H1 (cell line): ENCODE measurements at regions not wholly inside any gene's neighbourhood (a gene's known extent, or its start where the extent isn't known, plus 50 kb on each side); places are given as distances from the start of the nearest gene placed in this dataset.

Experiments
- CTCF ChIA-PET: fragments of 300-600 bp; sonication (Branson Sonifier 250); formaldehyde crosslinking; loops from one replicate; lab custom pipeline; 2021; ENCODE audit not compliant: partially characterized antibody; lab: Charles Lee
- POLR2A ChIA-PET: fragments of 300-600 bp; sonication (Branson Sonifier 250); formaldehyde crosslinking; loops from one replicate; lab custom pipeline; 2021; ENCODE audit warnings: inconsistent platforms; ENCODE audit not compliant: partially characterized antibody; lab: Charles Lee
- DNase-seq, 2 experiments: peaks; one replicate each; pipeline versions ENCODE4 v3.0.0 to v3.0.0-alpha.2; 2010 to 2022; ENCODE audit warnings: low spot score in 2 of 2, low read depth in 1 of 2, mixed read lengths in 1 of 2
- FAIRE-seq: peaks from 2 replicates; lab custom pipeline; 2011; peaks lifted over from hg19 to GRCh38; lab: Jason Lieb, UNC
- H2AFZ ChIP-seq: 2 replicates; pipeline ENCODE4 v1.8.1; 2012; ENCODE audit warnings: low read length, inconsistent platforms
- H2AK5ac ChIP-seq: 2 replicates; pipeline ENCODE4 v1.6.1; 2013; ENCODE audit warnings: low read depth, low read length
- H2BK120ac ChIP-seq: replicated peaks from 2 replicates; pipeline ENCODE3; 2013; ENCODE audit warnings: low read depth, low read length, inconsistent platforms
- H2BK12ac ChIP-seq: 2 replicates; pipeline ENCODE4 v1.6.1; 2013; ENCODE audit warnings: low read depth, low read length
- H2BK15ac ChIP-seq: 2 replicates; pipeline ENCODE4 v1.6.1; 2013; ENCODE audit warnings: low read length
- H2BK20ac ChIP-seq: 2 replicates; pipeline ENCODE4 v1.6.1; 2013; ENCODE audit warnings: low read length
- H2BK5ac ChIP-seq: 2 replicates; pipeline ENCODE4 v1.6.1; 2013; ENCODE audit warnings: low read depth, low read length
- H3K14ac ChIP-seq: 2 replicates; pipeline ENCODE4 v1.6.1; 2013; ENCODE audit warnings: inconsistent platforms; ENCODE audit not compliant: insufficient read length
- H3K18ac ChIP-seq: 2 replicates; pipeline ENCODE4 v1.6.1; 2013; ENCODE audit warnings: low read length; ENCODE audit errors: extremely low read depth
- H3K23ac ChIP-seq: 2 replicates; pipeline ENCODE4 v1.6.1; 2013; ENCODE audit warnings: inconsistent platforms; ENCODE audit not compliant: insufficient read length
- H3K23me2 ChIP-seq: 2 replicates; pipeline ENCODE4 v1.6.1; 2013; ENCODE audit warnings: low read depth, low read length
- H3K27ac ChIP-seq: 2 replicates; pipeline ENCODE4 v1.6.1; 2011; ENCODE audit warnings: low read depth, low read length, inconsistent platforms
- H3K27me3 ChIP-seq, 4 experiments: replicated peaks in 1 of 4; 1 replicate in 1 of 4; 2 replicates in 3 of 4; pipeline versions ENCODE4 v1.6.1 to v1.8.1; 2011 to 2013; ENCODE audit warnings: low read length in 3 of 4, mild to moderate bottlenecking in 3 of 4, inconsistent platforms in 2 of 4, mixed read lengths in 2 of 4, moderate library complexity in 1 of 4; ENCODE audit not compliant: control insufficient read depth in 3 of 4, insufficient read depth in 3 of 4; ENCODE audit errors: extremely low read depth in 1 of 4
- H3K36me3 ChIP-seq, 4 experiments: 2 replicates each; pipeline versions ENCODE4 v1.6.1 to v1.8.1; 2011 to 2013; ENCODE audit warnings: mild to moderate bottlenecking in 4 of 4, low read length in 3 of 4, moderate library complexity in 2 of 4, control low read depth in 1 of 4, inconsistent platforms in 1 of 4; ENCODE audit not compliant: insufficient read depth in 4 of 4, control insufficient read depth in 2 of 4
- H3K4ac ChIP-seq: replicated peaks from 2 replicates; pipeline ENCODE3; 2013; ENCODE audit warnings: low read length, low read depth, mixed read lengths, inconsistent platforms; ENCODE audit not compliant: insufficient read length
- H3K4me1 ChIP-seq, 4 experiments: replicated peaks in 1 of 4; 1 replicate in 1 of 4; 2 replicates in 3 of 4; pipeline versions ENCODE4 v1.6.1 to v1.8.1; 2011 to 2013; ENCODE audit warnings: low read length in 3 of 4, inconsistent platforms in 2 of 4, mixed read lengths in 1 of 4; ENCODE audit not compliant: insufficient read depth in 4 of 4, control insufficient read depth in 3 of 4
- H3K4me2 ChIP-seq, 2 experiments: 2 replicates each; pipeline versions ENCODE4 v1.6.1 to v1.8.1; 2011 to 2013; ENCODE audit warnings: low read depth in 2 of 2, low read length in 2 of 2, control low read depth in 1 of 2, inconsistent platforms in 1 of 2, mild to moderate bottlenecking in 1 of 2; ENCODE audit not compliant: insufficient read depth in 1 of 2
- H3K4me3 ChIP-seq, 4 experiments: fragments of 200-600, 300-600 bp in 1 of 4; sonication (generic), shearing (Covaris generic), sonication (Bioruptor Twin) in 1 of 4; 2 replicates each; pipeline versions ENCODE4 v1.5.1 to v1.8.1; 2011 to 2016; ENCODE audit warnings: low read length in 4 of 4, low read depth in 3 of 4, control low read depth in 2 of 4, inconsistent platforms in 2 of 4, mild to moderate bottlenecking in 2 of 4, mixed read lengths in 1 of 4, moderate library complexity in 1 of 4; ENCODE audit not compliant: insufficient read depth in 2 of 4; ENCODE audit errors: extremely low read depth in 1 of 4
- H3K56ac ChIP-seq: replicated peaks from 2 replicates; pipeline ENCODE3; 2013; ENCODE audit warnings: low read depth, mild to moderate bottlenecking, mixed read lengths, low read length, inconsistent platforms; ENCODE audit not compliant: insufficient read length
- H3K79me1 ChIP-seq: 2 replicates; pipeline ENCODE4 v1.6.1; 2013; ENCODE audit warnings: low read depth, low read length, control low read depth
- H3K79me2 ChIP-seq, 2 experiments: 2 replicates each; pipeline versions ENCODE4 v1.6.1 to v1.8.1; 2012 to 2013; ENCODE audit warnings: low read length in 2 of 2, mild to moderate bottlenecking in 2 of 2, inconsistent platforms in 1 of 2; ENCODE audit not compliant: insufficient read depth in 2 of 2, control insufficient read depth in 1 of 2
- H3K9ac ChIP-seq, 4 experiments: replicated peaks in 1 of 4; 1 replicate in 1 of 4; 2 replicates in 3 of 4; pipeline versions ENCODE4 v1.6.1 to v1.8.1; 2011 to 2013; ENCODE audit warnings: low read depth in 3 of 4, low read length in 3 of 4, control low read depth in 2 of 4, mild to moderate bottlenecking in 2 of 4, moderate library complexity in 2 of 4, inconsistent platforms in 1 of 4; ENCODE audit errors: extremely low read depth in 1 of 4
- H3K9me3 ChIP-seq, 2 experiments: 2 replicates each; pipeline versions ENCODE4 v1.6.1 to v1.8.1; 2012 to 2013; ENCODE audit warnings: mild to moderate bottlenecking in 2 of 2, moderate library complexity in 2 of 2, control low read depth in 1 of 2, inconsistent platforms in 1 of 2, low read depth in 1 of 2, low read length in 1 of 2, mixed read lengths in 1 of 2; ENCODE audit not compliant: insufficient read depth in 2 of 2
- H4K20me1 ChIP-seq, 2 experiments: replicated peaks in 1 of 2; 2 replicates each; pipeline versions ENCODE3 to v1.8.1; 2011 to 2013; ENCODE audit warnings: inconsistent platforms in 2 of 2, low read length in 2 of 2, mild to moderate bottlenecking in 1 of 2; ENCODE audit not compliant: insufficient read depth in 2 of 2, control insufficient read depth in 1 of 2
- H4K5ac ChIP-seq: 2 replicates; pipeline ENCODE4 v1.6.1; 2013; ENCODE audit warnings: low read length, low read depth, mixed read lengths, inconsistent platforms; ENCODE audit not compliant: insufficient read length
- H4K8ac ChIP-seq: 2 replicates; pipeline ENCODE4 v1.8.0; 2013; ENCODE audit warnings: mild to moderate bottlenecking, moderate library complexity, low read length, inconsistent platforms; ENCODE audit not compliant: insufficient read depth; ENCODE audit errors: extremely low read depth
- H4K91ac ChIP-seq: replicated peaks from 2 replicates; pipeline ENCODE3; 2013; ENCODE audit warnings: low read length, mixed read lengths, inconsistent platforms; ENCODE audit not compliant: insufficient read length
- ATF3 ChIP-seq: IDR thresholded peaks from 2 replicates; pipeline ENCODE4 v1.6.1; 2011; ENCODE audit warnings: low read depth, mild to moderate bottlenecking, low read length; ENCODE audit not compliant: insufficient read depth
- CHD1 ChIP-seq: IDR thresholded peaks from 2 replicates; pipeline ENCODE4 v1.6.1; 2012; ENCODE audit warnings: low read depth, low read length, improper control_type of control experiment
- CTCF ChIP-seq, 3 experiments: IDR thresholded peaks; 1 replicate in 2 of 3; 2 replicates in 1 of 3; pipeline versions ENCODE4 v1.5.1 to v1.6.1; 2011; ENCODE audit warnings: low read length in 3 of 3, mild to moderate bottlenecking in 3 of 3, inconsistent platforms in 2 of 3, low read depth in 1 of 3, moderate library complexity in 1 of 3; ENCODE audit not compliant: insufficient read depth in 1 of 3; ENCODE audit errors: control extremely low read depth in 1 of 3
- JUN ChIP-seq: IDR thresholded peaks from 2 replicates; pipeline ENCODE4 v1.6.1; 2011; ENCODE audit warnings: low read depth, mild to moderate bottlenecking, improper control_type of control experiment, low read length
- JUND ChIP-seq: IDR thresholded peaks from 2 replicates; pipeline ENCODE4 v1.6.1; 2011; ENCODE audit warnings: mild to moderate bottlenecking, improper control_type of control experiment, low read length
- RAD21 ChIP-seq, 2 experiments: IDR thresholded peaks in 1 of 2; conservative IDR thresholded peaks in 1 of 2; 2 replicates each; pipeline ENCODE4 v1.6.1; 2011; ENCODE audit warnings: low read depth in 2 of 2, low read length in 2 of 2, improper control_type of control experiment in 1 of 2, inconsistent platforms in 1 of 2, mild to moderate bottlenecking in 1 of 2, moderate library complexity in 1 of 2
- RFX5 ChIP-seq: IDR thresholded peaks from 2 replicates; pipeline ENCODE4 v1.6.1; 2011; ENCODE audit warnings: low read depth, low read length, improper control_type of control experiment, borderline replicate concordance
- SP1 ChIP-seq: IDR thresholded peaks from 2 replicates; pipeline ENCODE4 v1.6.1; 2011; ENCODE audit warnings: low read depth, low read length
- WGBS, 2 experiments: shearing (Covaris generic) in 1 of 2; methylation state at CpG; one replicate each; pipeline versions ENCODE4 v1.1.6 to v1.1.7; 2013 to 2015; ENCODE audit warnings: low lambda C conversion rate in 2 of 2, mixed read lengths in 2 of 2, inconsistent platforms in 1 of 2, low coverage in 1 of 2, missing lambda C conversion rate in 1 of 2; ENCODE audit not compliant: insufficient replicate concordance in 2 of 2, insufficient coverage in 1 of 2, insufficient read length in 1 of 2; ENCODE audit errors: extremely low coverage in 1 of 2, missing lambda C conversion rate in 1 of 2; 5-methylcytosine and 5-hydroxymethylcytosine counted together

- H3K4me3 ChIP-seq: no peak overlapping the region
- no peak for DNase-seq
- H3K4ac ChIP-seq: no peak overlapping the region
- peaks cover 0 to 3% (median under 1%) of the 10 kb centered on the region in 4 experiments; a peak in 1 of 7 replicates for H3K4me1 ChIP-seq
- no peak overlapping the region for H3K56ac ChIP-seq
- H3K9ac ChIP-seq: no peak overlapping the region
- no peak overlapping the region for H3K27ac ChIP-seq
- H3K18ac ChIP-seq: no peak overlapping the region
- H4K20me1 ChIP-seq: no peaks in the 10 kb centered on the region
- H4K8ac ChIP-seq: no peak overlapping the region
- H4K91ac ChIP-seq: no peak overlapping the region
- no peak overlapping the region for H2AK5ac ChIP-seq
- no peak for FAIRE-seq
- H2BK15ac ChIP-seq: no peak overlapping the region
- no peak for TF ChIP-seq ATF3
- no peak for TF ChIP-seq JUN
- TF ChIP-seq RAD21 (IDR thresholded peaks at IDR 0.05 in 1 of 2, conservative IDR thresholded peaks at IDR 0.05 in 1 of 2; ENCODE audit: low read depth in 2 of 2, low read length in 2 of 2): peak; percentile 74
- TF ChIP-seq JUND: no peak
- TF ChIP-seq SP1: no peak
- no peak for TF ChIP-seq CHD1
- TF ChIP-seq RFX5: no peak
- TF ChIP-seq CTCF (IDR thresholded peaks at IDR 0.05; ENCODE audit: control extremely low read depth in 1 of 3, insufficient read depth in 1 of 3, low read depth in 1 of 3, low read length in 3 of 3): peak in 2 of 3 experiments; percentile 22 to 27; a peak in 2 of 4 replicates
- TF ChIP-seq, all 59 proteins: peak for 2
- Histone ChIP-seq H3K23me2 (no peaks in the 10 kb centered on the region), H3K79me2 (no peaks in the 10 kb centered on the region), H2BK12ac (no peak overlapping the region), H2AFZ (0 out of 2 replicates have a peak overlapping the region, but pooled peaks have one; percentile 54), H3K36me3 (no peaks in the 10 kb centered on the region), H2BK120ac (no peak overlapping the region), H3K23ac (no peak overlapping the region), H3K27me3 (no peaks in the 10 kb centered on the region), H3K79me1 (no peaks in the 10 kb centered on the region), H2BK20ac (no peak overlapping the region), H3K9me3 (no peaks in the 10 kb centered on the region), H2BK5ac (no peak overlapping the region), H3K14ac (no peak overlapping the region), H3K4me2 (no peak overlapping the region), H4K5ac (no peak overlapping the region)
- 86% methylated on average over 3 of the region's 3 CpGs; no CpG with 5 or more reads in 1 of the 2 experiments for WGBS, 2 experiments
- ChIA-PET CTCF (interaction anchor here (0.7 to 1.3 kb wide), 2 partner anchors 23 to 207 kb away, joined by 4 read pairs; no protein-coding TSS in a partner anchor), POLR2A (no interaction called here)
These were observed 1523.2 kb upstream of the FLRT2 start for GRCh38 chr14:84006643-84007155.
